ENCODE measurements at regions not wholly inside any gene's neighbourhood (a gene's known extent, or its start where the extent isn't known, plus 50 kb on each side); places are given as distances from the start of the nearest gene placed in this dataset.

- no peak for TF ChIP-seq CTCF (IDR thresholded peaks at IDR 0.05; ENCODE audit: insufficient read depth, low read length, poor library complexity, severe bottlenecking)
- Histone ChIP-seq H3K27me3 (ENCODE audit: control insufficient read depth, insufficient read depth, low read length) (no peaks in the 10 kb centered on the region), H3K4me3 (ENCODE audit: low read depth, low read length) (no peak overlapping the region), H3K36me3 (ENCODE audit: control insufficient read depth, insufficient read depth, low read length) (no peaks in the 10 kb centered on the region)
- DNase-seq (ENCODE audit: low read depth) = no peak
These were observed 83.5 kb upstream of the FAT3 start for GRCh38 chr11:92141159-92141558.

GRCh38 chr11:92140021-92140420 is 84.6 kb upstream of the FAT3 start:
- TF ChIP-seq CTCF (IDR thresholded peaks at IDR 0.05; ENCODE audit: insufficient read depth, low read length, poor library complexity, severe bottlenecking) = no peak
- no peak for DNase-seq (ENCODE audit: low read depth)
- H3K36me3 ChIP-seq (ENCODE audit: control insufficient read depth, insufficient read depth, low read length) = no peaks in the 10 kb centered on the region
- H3K27me3 ChIP-seq (ENCODE audit: control insufficient read depth, insufficient read depth, low read length) = no peaks in the 10 kb centered on the region
- H3K4me3 ChIP-seq (ENCODE audit: low read depth, low read length) = no peak overlapping the region

GRCh38 chr11:92138296-92138695 is 86.3 kb upstream of the FAT3 start:
- Histone ChIP-seq H3K36me3 (ENCODE audit: control insufficient read depth, insufficient read depth, low read length) (no peaks in the 10 kb centered on the region), H3K27me3 (ENCODE audit: control insufficient read depth, insufficient read depth, low read length) (no peaks in the 10 kb centered on the region), H3K4me3 (ENCODE audit: low read depth, low read length) (no peak overlapping the region)
- no peak for TF ChIP-seq CTCF (IDR thresholded peaks at IDR 0.05; ENCODE audit: insufficient read depth, low read length, poor library complexity, severe bottlenecking)
- no peak for DNase-seq (ENCODE audit: low read depth)

- H3K27me3 ChIP-seq (ENCODE audit: control insufficient read depth, insufficient read depth, low read length) = no peaks in the 10 kb centered on the region
- no peak overlapping the region for H3K4me3 ChIP-seq (ENCODE audit: low read depth, low read length)
- DNase-seq (ENCODE audit: low read depth) = no peak
- no peak for TF ChIP-seq CTCF (IDR thresholded peaks at IDR 0.05; ENCODE audit: insufficient read depth, low read length, poor library complexity, severe bottlenecking)
- no peaks in the 10 kb centered on the region for H3K36me3 ChIP-seq (ENCODE audit: control insufficient read depth, insufficient read depth, low read length)
These were observed 86.9 kb upstream of the FAT3 start for GRCh38 chr11:92137747-92138146.

- DNase-seq (ENCODE audit: low read depth) = no peak
- Histone ChIP-seq H3K4me3 (ENCODE audit: low read depth, low read length) (no peak overlapping the region), H3K36me3 (ENCODE audit: control insufficient read depth, insufficient read depth, low read length) (no peaks in the 10 kb centered on the region), H3K27me3 (ENCODE audit: control insufficient read depth, insufficient read depth, low read length) (no peaks in the 10 kb centered on the region)
- TF ChIP-seq CTCF (IDR thresholded peaks at IDR 0.05; ENCODE audit: insufficient read depth, low read length, poor library complexity, severe bottlenecking) = peak; percentile 13
These were observed 87.8 kb upstream of the FAT3 start for GRCh38 chr11:92136797-92137196.

GRCh38 chr11:92131289-92131865 is 93.2 kb upstream of the FAT3 start:
- Histone ChIP-seq H3K4me3 (ENCODE audit: low read depth, low read length) (no peak overlapping the region), H3K36me3 (ENCODE audit: control insufficient read depth, insufficient read depth, low read length) (no peaks in the 10 kb centered on the region), H3K27me3 (ENCODE audit: control insufficient read depth, insufficient read depth, low read length) (no peaks in the 10 kb centered on the region)
- no peak for TF ChIP-seq CTCF (IDR thresholded peaks at IDR 0.05; ENCODE audit: insufficient read depth, low read length, poor library complexity, severe bottlenecking)
- DNase-seq (ENCODE audit: low read depth) = no peak

Measured in kidney epithelial cell (primary cell).